ENCODE measurements at regions not wholly inside any gene's neighbourhood (a gene's known extent, or its start where the extent isn't known, plus 50 kb on each side); places are given as distances from the start of the nearest gene placed in this dataset.
"Not testable (repeated sequence)": the region's sequence is repeated elsewhere in the genome, so short reads cannot be mapped to it uniquely, and the experiment has no call there.

DNA sequence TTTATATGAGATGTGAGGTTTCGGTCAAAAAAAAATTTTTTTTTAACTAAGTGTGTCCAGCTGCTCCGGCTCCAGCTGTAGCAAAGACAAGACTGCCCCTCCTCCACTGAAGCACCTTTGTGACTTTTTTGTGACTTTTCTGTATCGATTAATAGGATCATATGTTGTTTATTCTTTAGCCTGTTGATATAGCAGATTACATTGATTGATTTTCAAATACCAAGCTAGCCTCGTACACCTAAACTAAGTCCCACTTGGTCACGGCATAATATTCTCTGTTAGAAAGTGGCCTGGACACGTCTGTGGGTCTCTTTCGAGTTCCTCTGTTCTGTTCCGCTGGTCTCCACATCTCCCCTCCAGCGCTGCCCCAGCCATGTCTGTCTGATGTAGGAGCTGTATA, 126.8 kb downstream of the IGLL1 start:
- peaks cover 0 to 4% (median 0%) of the 10 kb centered on the region in 5 donors for H3K4me1 ChIP-seq (ENCODE audit: control insufficient read depth in 5 of 5, insufficient read depth in 5 of 5, low read length in 5 of 5)
- no peak overlapping the region for H3K9ac ChIP-seq (ENCODE audit: insufficient read depth in 1 of 2, low read length in 2 of 2)
- ATAC-seq (ENCODE audit: insufficient read depth, low FRiP score) (no peak), DNase-seq (no peak)
- H3K27ac ChIP-seq (ENCODE audit: low read depth in 1 of 2, low read length in 1 of 2), result no peak overlapping the region
- no peaks in the 10 kb centered on the region for H3K27me3 ChIP-seq (ENCODE audit: control insufficient read depth in 3 of 3, insufficient read depth in 3 of 3, low read length in 2 of 3)
- WGBS, 2 donors, result 89 to 92% methylated on average over 9 of the region's 9 CpGs
- H3K36me3 ChIP-seq (ENCODE audit: control insufficient read depth in 4 of 4, insufficient read depth in 4 of 4, low read length in 4 of 4), result no peaks in the 10 kb centered on the region
- no peak for TF ChIP-seq CTCF (IDR thresholded peaks at IDR 0.05; ENCODE audit: control extremely low read depth, extremely low read depth)
- H3K4me3 ChIP-seq, result no peak overlapping the region
- H3K9me3 ChIP-seq (ENCODE audit: control insufficient read depth in 4 of 4, insufficient read depth in 3 of 4, low read length in 3 of 4), result no peaks in the 10 kb centered on the region

GRCh38 chr22:23452231-23453010, 127.7 kb downstream of the IGLL1 start:
- no peak overlapping the region for H3K4me3 ChIP-seq
- no peak overlapping the region for H3K9ac ChIP-seq (ENCODE audit: insufficient read depth in 1 of 2, low read length in 2 of 2)
- H3K27ac ChIP-seq (ENCODE audit: low read depth in 1 of 2, low read length in 1 of 2), result no peak overlapping the region
- H3K36me3 ChIP-seq (ENCODE audit: control insufficient read depth in 4 of 4, insufficient read depth in 4 of 4, low read length in 4 of 4), result no peaks in the 10 kb centered on the region
- ATAC-seq (ENCODE audit: insufficient read depth, low FRiP score) (no peak), DNase-seq (no peak)
- WGBS, 2 donors, result 79 to 81% methylated on average over 22 to 23 of the region's 23 CpGs
- TF ChIP-seq CTCF (IDR thresholded peaks at IDR 0.05; ENCODE audit: control extremely low read depth, extremely low read depth), result no peak
- no peaks in the 10 kb centered on the region for H3K9me3 ChIP-seq (ENCODE audit: control insufficient read depth in 4 of 4, insufficient read depth in 3 of 4, low read length in 3 of 4)
- peaks cover 0 to 4% (median 0%) of the 10 kb centered on the region in 5 donors for H3K4me1 ChIP-seq (ENCODE audit: control insufficient read depth in 5 of 5, insufficient read depth in 5 of 5, low read length in 5 of 5)
- no peaks in the 10 kb centered on the region for H3K27me3 ChIP-seq (ENCODE audit: control insufficient read depth in 3 of 3, insufficient read depth in 3 of 3, low read length in 2 of 3)

DNA sequence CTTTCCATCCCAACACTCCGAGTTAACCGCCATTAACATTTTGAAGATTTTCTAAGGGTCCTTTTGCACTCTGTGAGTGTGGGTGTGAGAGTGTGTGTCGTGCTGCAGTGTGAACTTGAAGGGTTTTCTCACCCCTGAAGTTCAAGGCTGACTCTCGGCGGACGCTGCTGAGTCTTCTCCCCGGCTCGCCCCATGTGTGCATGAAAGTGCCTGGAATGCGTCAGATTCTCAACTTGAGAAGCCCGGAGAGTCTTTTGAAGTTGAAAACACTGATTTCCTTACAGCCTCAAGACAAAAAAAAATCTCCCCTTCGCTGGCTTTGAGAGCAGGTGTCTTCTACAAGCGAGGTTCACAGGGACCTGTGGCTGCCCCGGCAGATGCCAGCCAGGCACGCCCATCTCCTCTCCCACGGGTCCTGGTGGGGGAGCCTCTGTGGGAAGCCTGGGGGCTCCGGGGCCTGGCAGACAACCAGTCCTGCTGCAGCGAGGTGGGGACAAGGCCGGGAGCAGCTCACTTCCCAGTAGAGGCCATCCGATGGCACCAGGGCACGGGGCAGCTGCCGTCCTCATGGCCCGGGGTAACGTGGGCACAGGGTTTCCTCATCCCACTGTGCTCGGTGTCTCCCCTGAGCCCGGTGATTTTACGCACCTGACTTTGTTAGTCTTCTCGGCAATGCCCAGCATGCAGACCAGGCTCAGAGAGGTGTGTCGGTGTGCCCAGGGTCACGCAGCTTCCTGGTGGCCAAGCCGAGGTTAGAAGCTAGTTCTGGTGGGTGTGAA, 128.4 kb downstream of the IGLL1 start:
- H3K4me3 ChIP-seq; H3K27ac ChIP-seq (ENCODE audit: low read depth in 1 of 2, low read length in 1 of 2); H3K9ac ChIP-seq (ENCODE audit: insufficient read depth in 1 of 2, low read length in 2 of 2); H3K9me3 ChIP-seq (ENCODE audit: control insufficient read depth in 4 of 4, insufficient read depth in 3 of 4, low read length in 3 of 4); H3K27me3 ChIP-seq (ENCODE audit: control insufficient read depth in 3 of 3, insufficient read depth in 3 of 3, low read length in 2 of 3); H3K4me1 ChIP-seq (ENCODE audit: control insufficient read depth in 5 of 5, insufficient read depth in 5 of 5, low read length in 5 of 5); H3K36me3 ChIP-seq (ENCODE audit: control insufficient read depth in 4 of 4, insufficient read depth in 4 of 4, low read length in 4 of 4); ATAC-seq (ENCODE audit: insufficient read depth, low FRiP score): not testable (repeated sequence)
- 67 to 79% methylated on average over 29 to 30 of the region's 30 CpGs for WGBS, 2 donors
- DNase-seq, result peak in 2 of 3 donors; percentile 37 to 48

- not testable (repeated sequence) for H3K36me3 ChIP-seq (ENCODE audit: control insufficient read depth in 4 of 4, insufficient read depth in 4 of 4, low read length in 4 of 4); H3K4me1 ChIP-seq (ENCODE audit: control insufficient read depth in 5 of 5, insufficient read depth in 5 of 5, low read length in 5 of 5); H3K27ac ChIP-seq (ENCODE audit: low read depth in 1 of 2, low read length in 1 of 2); H3K4me3 ChIP-seq; H3K27me3 ChIP-seq (ENCODE audit: control insufficient read depth in 3 of 3, insufficient read depth in 3 of 3, low read length in 2 of 3); H3K9me3 ChIP-seq (ENCODE audit: control insufficient read depth in 4 of 4, insufficient read depth in 3 of 4, low read length in 3 of 4); DNase-seq; ATAC-seq (ENCODE audit: insufficient read depth, low FRiP score); H3K9ac ChIP-seq (ENCODE audit: insufficient read depth in 1 of 2, low read length in 2 of 2)
- WGBS, 2 donors, result 93 to 96% methylated on average over 15 of the region's 15 CpGs
Measured at GRCh38 chr22:23450821-23451220, 129.3 kb downstream of the IGLL1 start.

Measured in lung (tissue), 11 donors.